Activated CD8-positive, alpha-beta memory T cell treated with anti-CD3 and anti-CD28 coated beads, Interleukin-2, amount 50 U/mL, for 1 hour (primary cell): ENCODE measurements at regions not wholly inside any gene's neighbourhood (a gene's known extent, or its start where the extent isn't known, plus 50 kb on each side); places are given as distances from the start of the nearest gene placed in this dataset.
A peak's percentile ranks its signal among the peaks of the same experiment; 100 is the strongest.
"Not testable (repeated sequence)": the region's sequence is repeated elsewhere in the genome, so short reads cannot be mapped to it uniquely, and the experiment has no call there.

Source experiments
- DNase-seq: peaks from one replicate; pipeline ENCODE4 v3.0.0-alpha.2; 2020; ENCODE audit errors: extremely low read depth

DNA sequence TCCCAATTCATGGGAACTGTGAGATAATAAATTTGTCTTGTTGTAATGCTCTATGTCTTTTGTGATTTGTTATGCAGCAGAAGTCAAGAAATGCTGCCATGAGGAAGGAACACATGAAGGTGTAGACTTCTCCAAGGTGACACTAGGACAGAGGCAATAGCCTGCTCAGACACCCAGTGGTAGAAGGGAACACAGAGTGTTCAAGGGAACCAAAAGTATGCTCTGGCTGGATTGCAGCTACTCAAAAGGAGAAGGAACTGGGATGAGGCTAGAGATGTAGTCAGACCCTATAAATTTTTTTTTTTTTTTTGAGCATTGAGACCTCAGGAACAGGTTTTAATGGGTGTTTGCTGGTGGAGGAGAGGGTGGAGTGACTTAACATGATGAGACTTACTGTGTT is 232.5 kb downstream of the PARP8 start:
- DNase-seq, result no peak

DNA sequence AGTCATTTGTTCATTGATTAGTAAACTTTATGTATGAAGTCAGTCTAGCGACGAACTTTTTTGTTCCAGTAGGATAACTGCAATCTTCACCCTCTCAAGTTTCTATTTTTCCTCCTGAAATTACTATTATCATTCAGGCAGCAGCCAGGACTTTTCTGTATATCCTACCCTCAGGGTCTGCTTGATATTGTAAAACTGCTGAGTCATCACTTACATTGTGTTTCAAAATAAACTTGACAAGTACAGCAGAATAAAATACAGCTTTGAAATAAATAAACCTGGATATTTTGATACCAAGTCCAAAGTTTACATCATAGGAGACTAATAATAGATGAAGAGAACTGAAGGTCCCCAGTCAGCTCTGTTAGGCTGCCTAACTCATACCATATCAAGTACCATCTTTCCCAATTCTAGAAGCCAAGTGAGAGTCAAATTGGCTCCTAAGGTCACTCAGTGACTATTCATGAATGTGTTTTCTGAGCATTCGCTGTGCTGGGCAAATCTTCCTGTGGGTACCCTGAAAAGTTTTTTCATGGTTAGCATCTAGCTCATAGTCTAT is 234.6 kb downstream of the PARP8 start:
- no peak for DNase-seq

DNA sequence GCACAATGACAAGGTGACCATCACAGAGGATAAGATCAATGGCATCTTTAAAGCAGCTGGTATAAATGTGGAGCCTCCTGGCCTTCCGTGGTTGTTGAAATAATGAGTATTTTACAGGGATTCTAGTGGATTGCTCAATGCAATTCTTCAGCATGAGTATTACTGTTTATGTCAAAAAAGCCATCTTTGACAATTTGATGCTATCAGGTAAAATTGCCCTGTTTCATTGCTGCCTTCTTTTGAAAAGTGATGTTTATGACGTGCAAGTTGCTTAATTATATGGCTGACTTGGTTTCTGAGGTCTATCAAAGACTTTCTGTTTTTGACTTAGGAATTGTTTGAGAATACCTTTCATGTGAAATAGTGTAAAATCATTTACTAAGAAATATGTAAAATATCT is 237.2 kb downstream of the PARP8 start:
- DNase-seq, result no peak

DNA sequence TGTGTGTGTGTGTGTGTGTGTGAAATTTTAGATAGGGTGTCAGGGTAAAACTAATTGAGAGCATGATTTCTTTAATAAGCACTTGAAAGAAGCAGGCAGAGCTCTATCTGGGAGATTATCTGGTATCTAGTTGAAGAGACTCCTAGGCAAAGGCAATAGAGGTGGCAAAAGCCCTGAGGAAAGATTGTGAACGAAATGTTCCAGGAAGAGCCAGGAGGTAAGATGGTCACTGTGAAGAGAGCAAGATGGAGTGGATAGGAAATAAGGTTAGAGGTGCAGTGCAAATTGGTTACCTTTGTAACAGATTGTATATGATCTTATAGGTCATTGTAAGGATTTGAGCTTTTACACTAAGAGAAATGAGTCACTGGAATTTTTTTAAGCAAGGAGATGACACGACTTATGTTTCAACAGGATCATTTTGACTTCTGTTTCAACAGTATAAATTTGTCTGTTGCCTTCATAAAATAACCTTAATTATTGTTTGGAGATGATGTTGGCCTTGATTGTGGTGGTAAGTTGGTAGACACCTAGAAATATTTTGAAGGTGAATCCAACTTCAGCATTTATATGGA is 239.6 kb downstream of the PARP8 start:
- no peak for DNase-seq

DNA sequence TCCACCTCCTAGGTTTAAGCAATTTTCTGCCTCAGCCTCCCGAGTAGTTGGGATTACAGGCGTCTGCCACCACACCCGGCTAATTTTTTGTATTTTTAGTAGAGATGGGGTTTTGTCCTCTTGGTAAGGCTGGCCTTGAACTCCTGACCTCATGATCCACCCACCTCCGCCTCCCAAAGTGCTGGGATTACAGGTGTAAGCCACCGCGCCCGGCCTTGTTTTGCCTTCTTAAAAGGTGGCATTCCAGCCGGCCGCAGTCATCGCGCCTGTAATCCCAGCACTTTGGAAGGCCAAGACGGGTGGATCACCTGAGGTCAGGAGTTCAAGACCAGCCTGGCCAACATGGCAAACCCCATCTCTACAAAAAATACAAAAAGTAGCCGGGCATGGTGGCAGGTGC is 253.7 kb downstream of the PARP8 start:
- DNase-seq, result not testable (repeated sequence)

DNA sequence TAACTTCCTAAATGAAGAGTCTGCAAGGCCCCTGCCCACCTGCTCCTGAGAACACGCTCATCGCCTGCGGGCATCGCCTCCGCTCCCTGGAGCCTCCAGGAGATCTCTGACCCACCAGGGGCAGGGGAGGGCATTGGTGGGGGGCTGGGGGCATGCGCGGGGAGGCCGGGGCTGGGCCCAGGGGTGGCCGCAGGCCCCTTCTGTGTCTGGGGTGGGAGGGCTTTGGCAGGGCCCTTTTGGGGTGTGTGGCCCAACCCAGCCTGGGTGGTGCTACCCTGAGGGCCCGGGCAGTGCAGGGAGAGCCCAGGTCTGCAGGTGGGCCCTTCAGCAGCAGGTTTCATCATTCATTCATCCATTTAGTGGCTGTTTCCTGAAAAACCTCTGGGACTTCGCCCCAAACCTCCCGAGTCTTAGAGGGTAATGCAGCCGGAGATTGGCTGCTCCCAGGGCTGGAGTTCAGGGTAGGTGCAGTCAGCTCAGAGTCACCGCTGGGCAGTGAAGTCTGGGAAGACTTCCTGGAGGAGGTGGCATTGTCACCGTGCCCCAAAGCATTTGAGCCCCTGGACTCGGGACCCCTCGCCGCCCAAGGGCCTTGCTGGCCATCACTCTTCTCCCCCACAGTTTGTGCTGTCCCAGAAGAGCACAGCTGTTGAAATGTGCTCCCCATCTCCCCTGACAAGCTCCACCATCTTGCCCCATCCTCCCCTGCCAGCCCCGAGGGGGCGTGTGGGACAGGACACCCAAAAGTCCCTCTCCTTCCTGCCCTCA is 255.1 kb downstream of the PARP8 start:
- no peak for DNase-seq

DNA sequence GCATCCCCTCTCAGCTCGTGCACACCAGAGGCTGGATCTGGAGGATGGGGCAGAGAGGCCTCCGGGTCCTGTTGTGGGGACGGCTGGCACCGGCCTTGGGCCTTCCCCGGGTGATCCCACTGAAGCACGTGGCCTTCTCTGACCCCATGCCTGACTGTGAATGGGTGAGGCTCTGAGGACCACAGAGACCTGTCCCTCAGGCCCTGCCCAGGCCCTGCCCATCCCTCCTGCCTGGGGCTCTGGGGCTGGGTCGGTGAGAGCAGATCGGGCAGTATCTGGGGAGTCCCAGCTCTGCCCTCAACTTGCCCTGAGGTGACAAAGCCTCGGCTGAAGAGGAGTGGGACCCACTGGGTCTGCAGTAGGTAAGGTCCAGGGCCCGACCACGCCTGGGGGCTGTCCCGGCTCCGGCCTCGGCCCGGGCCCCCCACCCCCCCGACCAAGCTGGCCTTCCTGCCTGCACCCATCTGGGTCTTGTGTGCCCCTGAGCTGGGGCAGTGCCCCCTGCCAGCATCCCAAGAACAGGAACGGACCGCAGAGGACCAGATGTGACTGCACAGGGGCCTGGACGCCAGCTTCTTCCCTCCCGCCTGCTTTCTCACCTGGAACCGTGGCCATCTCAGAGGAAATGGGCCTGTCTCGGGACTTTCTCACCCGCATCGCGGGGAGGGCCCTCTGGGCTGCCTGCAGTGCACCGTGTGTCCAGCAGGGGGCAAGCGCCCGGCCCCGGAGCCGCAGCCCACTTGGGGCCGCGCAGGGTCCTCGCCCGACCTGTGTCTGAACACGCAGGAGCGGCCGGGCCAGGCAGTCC is 255.9 kb downstream of the PARP8 start:
- DNase-seq, result not testable (repeated sequence)

DNA sequence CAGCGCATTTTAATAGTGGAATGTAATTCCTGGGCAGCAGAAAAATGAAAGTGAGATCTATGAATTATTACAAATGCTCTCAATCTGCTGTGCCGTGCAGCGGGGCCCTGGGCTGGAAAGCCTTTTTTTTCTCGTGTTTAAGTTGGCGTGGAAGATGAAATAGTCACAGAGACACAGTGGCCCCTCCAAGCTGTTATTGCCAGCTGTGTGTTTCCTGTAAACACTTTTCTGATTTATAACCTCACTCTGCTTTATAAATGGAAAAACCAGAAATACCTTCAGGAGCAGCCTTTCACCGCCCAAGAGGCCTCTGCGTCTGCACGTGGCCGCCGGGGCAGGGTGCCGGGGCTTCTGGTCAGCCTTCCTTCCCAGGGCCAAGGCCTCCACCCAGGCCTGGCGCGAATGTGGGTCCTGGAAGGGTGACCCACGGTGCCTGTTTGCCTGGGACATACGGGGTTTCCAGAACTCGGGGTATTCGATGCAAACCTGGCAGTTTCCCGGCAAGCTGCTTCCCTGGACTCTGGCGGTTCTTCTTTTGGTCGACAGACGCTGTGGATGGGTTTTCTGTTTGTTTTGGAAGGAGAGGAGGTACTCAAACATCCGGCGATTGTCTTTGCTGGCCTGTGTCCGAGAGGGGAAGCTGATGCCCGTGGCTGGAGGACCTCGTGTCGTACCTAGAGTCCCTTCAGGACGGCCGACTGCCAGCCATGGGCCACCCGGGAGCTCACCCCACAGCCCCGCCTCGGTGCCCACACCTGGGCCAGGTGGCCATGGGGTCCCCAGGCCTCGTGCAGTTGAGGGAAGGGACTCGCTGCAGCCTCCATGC is 256.7 kb downstream of the PARP8 start:
- no peak for DNase-seq

DNA sequence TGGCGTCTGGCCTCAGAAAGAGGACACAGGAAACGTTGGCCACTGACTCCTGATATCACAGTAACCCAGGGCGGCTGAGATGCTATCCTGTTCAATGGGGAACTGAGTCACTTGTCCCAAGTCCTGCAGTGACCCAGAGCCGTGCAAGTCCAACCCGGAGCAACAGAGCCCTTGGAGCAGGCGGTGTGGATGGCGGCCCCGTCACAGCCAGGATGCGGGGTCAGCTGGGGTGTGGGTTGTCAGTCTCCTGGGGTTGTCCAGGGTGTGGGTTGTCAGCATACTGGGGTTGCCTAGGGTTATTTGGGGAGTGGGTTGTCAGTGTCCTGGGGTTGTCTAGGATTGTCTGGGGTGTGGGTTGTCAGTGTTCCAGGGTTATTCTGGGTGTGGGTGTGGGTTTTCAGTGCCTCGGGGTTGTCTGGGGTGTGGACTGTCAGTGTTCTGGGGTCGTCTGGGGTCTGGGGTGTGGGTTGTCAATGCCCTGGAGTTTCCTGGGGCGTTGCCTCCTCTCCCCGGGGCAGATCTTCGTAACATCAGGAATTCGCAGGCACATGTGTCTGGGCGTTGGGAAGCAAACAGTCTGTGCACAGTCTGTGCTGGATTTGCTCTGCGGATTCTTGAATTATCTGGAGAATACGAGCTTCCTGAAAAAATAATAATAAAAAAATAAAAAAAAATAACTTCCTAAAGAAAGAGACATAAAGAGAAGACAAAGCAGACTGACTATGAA is 257.5 kb downstream of the PARP8 start:
- no peak for DNase-seq

DNA sequence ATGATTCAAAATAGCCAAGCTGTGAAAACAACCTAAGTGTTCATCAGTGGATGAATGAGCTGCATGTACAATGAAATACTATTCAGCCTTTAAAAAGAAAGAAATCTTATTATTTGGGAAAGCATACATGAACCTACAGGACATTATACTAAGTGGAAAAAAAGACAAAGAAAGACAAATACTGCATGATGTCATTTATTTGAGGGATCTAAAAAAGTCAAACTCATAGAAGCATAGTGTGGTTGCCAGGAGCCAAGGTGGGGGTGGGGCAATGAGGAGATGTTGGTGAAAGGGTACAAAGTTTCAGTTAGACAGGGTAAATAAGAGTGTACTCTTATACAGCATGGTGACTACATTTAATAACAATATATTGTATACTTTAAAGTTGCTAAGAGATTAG is 261.5 kb downstream of the PARP8 start:
- DNase-seq, result no peak

DNA sequence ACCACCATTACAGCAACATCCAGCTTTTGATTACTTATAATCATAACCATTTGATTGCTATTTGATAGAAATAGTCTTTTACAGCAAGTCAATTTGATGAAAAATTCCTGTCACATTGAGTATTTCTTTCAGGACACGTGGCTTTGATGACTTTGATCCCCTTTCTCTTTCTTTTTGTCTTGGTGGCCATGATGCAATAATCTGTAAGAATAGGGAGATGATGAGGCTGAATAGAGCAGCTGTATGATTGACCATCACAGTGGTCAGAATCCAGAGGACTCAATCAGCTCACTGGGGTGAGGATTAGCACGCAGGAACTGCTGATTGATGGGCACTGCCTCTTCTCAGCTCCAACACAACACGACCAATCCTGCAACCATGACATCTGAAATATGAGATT is 262.7 kb downstream of the PARP8 start:
- no peak for DNase-seq

DNA sequence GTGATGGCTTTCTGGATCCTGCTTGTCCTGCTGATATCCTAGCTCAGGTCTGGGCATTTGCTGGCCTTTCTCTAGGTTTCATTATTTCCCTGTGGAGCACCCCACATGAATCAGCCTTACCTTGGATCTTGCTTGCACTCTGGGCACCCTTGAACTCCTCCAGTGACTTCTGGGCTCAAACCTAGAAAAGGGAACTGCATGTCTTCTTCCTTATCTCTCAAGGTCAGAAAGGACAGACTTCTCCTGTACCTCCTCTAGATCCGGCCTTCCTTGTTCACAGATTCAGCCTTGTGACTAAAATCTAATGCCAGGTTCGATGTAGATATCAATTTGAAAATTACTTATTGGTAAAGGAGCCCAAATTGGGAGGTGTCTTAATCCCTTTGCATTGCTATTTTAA is 267.9 kb downstream of the PARP8 start:
- DNase-seq, result no peak

DNA sequence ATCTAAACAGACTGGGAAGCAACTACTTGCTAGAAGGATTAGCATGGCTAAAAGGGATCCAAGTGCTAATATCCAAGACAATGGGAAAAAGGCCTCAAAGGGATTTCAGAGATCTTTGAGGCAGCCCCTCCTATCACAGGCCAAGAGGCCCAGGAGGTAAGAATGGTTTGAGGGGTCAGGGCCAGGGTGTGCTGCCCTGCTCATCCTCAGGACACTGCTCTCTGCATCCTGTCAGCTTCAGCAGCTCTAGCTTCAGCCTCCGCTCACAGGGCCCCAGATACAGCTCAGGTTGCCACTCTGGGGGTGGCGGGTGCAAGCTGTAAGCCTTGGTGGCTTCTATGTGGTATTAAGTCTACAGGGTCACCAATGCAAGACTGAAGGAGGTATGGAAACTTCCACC is 278.7 kb downstream of the PARP8 start:
- DNase-seq, result no peak

DNA sequence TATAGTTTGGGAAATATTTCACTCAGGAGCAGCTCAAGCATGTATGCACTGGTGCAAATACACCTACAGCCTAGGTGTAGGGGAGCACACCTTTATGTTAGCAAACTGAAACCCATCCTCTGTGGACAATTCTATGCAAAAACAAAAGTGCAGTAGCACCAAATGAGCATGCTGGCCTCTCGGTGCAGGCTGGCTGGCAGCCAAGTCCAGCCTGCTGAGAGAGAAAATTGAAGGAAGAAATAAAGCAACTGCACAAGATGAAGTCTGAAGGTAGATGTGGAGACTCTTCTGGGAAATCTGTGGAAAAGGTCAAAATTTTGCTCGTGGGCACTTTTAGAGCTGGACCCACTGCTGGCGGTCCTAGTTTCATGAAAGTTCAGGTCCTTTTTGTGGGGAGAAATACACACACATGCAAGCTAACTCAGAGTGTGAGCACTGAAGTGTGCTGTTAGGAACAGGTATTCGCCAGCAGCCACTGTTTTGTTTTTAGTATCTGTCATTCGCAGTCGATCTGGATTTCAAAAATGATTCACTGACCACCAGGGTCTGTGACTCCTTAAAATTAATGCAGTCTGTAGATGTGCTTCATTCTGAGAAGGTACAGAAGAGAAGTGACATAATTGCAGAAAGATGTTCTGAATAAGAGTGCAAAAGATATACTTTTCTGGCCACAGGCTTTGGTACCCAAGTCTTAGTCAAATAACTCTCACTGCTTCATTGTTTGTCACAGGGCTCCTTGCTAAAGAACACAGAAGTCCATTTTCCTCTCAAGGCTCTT is 281.7 kb downstream of the PARP8 start:
- no peak for DNase-seq

DNA sequence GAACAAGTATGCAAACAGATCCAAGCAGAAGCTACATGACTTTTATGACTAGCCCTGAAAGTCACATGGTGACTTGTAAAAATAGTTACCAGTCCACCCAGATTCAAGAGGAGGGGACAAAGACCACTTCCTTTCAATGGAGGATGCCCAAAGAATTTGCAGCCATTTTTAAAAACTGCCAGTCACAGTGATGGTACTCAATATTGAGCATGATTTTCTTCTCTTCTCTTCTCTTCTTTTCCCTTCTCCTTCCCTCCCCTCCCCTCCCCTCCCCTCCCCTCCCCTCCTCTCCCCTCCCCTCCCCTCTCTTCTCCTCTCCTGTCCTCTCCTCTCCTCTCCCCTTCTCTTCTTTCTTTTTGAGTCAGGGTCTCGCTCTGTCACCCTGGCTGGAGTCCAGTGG is 286.9 kb downstream of the PARP8 start:
- no peak for DNase-seq

DNA sequence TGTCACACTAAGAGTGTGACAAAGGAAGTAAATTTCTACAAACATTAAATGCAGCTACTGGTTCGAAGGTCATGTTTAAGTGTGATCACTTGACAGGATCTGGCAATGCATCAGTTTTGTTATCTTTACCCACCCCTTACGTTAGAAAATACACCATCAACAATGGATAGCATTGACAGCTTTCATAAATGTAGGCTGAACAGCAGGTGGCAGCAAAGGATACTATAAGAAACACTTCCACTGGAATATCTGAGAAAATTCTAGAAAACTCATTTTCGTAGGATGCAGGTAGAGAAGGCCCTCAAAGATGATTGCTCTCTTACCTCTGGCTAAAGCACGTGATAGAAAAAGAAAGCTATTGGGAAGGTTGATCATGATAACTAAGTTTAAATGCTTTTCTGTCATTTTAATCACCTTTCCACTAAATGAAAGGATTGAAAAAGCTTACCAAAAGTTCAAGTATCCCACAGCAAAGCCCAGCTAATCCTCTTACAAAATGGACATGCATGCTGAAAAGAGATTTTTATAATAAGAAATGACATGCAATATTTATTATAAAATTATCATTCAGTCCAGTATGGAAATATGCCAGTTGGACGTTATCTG is 292.5 kb downstream of the PARP8 start:
- no peak for DNase-seq

DNA sequence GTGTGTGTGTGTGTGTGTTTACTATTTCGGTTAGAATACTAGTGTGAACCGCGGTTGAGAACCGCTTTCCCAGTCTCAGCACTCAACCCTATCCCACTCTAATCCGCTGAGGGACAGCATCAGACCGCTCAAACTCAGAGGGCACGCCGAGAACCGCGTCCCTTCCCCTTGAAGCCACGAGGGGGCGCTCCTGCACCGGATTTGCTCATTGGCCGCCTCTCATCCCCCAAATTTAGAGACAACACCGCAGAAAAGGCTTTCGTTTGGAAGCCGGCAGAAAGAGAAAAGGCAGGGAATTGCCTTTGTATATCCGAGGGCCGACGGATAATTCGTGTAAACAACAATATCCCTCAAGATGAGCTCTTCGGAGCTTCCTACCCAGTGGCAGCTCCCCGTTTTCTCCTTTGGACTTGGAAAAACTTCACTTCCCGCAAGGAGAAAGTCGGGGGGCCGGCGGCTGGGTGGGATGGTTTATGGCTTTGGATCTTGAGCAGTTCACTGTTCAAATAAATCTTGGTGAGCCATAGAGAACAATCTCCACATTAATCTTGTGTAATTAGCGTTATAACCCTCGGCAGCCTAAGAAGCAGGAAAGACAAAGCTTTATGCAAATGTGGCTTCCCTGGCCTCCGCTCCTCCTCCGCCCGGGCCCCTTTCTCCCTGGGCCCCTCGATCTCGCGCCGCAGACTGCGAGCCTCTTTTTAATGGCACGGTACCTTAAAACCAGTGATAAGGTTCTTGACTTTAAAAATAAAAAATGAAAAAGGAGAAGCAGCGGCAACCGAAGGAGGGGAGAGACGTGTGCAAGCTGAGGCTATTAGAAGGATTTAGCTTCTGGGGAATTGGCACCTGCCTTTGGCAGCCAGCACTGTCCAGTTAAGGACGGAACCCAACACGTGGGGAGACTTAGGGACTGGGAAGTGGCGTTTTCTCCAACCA is 296.8 kb downstream of the PARP8 start:
- DNase-seq, result peak; percentile 4

DNA sequence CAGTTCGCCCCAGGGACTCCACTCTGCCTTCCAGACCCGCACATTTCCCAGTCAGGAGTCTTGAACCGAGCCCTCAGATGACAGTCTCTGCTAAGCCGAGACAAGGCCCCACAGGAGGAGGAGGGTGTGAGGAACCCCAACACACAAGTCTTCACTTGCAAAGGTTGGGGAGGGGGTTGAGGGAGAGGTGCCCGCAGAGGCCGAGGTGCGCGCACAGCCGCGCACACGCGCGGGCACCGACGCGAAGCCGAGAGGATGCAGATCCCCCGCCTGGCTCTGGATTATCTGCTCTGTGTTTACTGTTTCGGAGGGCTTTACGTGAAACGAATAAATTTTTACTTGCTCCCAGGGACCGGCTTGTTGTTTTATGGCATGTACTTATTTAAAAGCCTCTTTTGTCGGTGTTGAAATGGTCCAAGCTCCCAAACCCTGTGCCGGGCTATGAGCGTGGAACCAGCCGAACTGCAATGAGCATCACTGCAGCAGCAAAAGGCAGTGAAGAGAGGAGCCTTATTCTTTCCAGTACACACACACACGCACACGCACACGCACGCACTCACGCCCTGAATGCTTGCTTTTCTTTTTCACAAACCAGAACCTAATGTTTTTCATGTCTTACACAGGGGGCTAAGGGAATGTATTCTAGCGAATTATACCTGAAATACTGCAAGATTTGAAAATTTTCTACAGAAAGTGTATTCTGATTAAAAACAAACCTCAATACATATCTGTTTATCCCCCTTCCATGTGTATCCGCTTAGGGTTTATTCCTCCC is 297.7 kb downstream of the PARP8 start:
- no peak for DNase-seq
